GM12878 (cell line): ENCODE measurements at regions not wholly inside any gene's neighbourhood (a gene's known extent, or its start where the extent isn't known, plus 50 kb on each side); places are given as distances from the start of the nearest gene placed in this dataset.

Experiments
- ATAC-seq: fragments of 200-7000 bp; cut with Tn5 transposase; 3 replicates; pipeline ENCODE4 v1.9.1; 2020; ENCODE audit warnings: mild to moderate bottlenecking, moderate library complexity
- BruUV-seq: library from RNA; stranded (reverse); fragments of 400-500 nt; replicated peaks from 2 replicates; lab custom pipeline; 2021; lab: Mats Ljungman, UMichigan
- CTCF ChIA-PET: fragments of 300-600 bp; sonication (Branson Sonifier 250); formaldehyde crosslinking; extraction: SDS; loops from one replicate; lab custom pipeline; 2021; ENCODE audit warnings: inconsistent platforms; lab: Yijun Ruan, JAX
- POLR2A ChIA-PET: fragments of 350-600 bp; formaldehyde crosslinking; extraction: SDS; loops from one replicate; lab custom pipeline; 2021; ENCODE audit warnings: inconsistent platforms; lab: Charles Lee
- RAD21 ChIA-PET: fragments of 300-600 bp; sonication (Branson Sonifier 250); formaldehyde crosslinking; loops from one replicate; lab custom pipeline; 2023; ENCODE audit warnings: antibody characterized with exemption; ENCODE audit not compliant: unreplicated experiment; lab: Charles Lee
- SMC1A ChIA-PET: fragments of 300-600 bp; sonication (Branson Sonifier 250); formaldehyde crosslinking; loops from one replicate; lab custom pipeline; 2023; ENCODE audit not compliant: unreplicated experiment, uncharacterized antibody; lab: Charles Lee
- DNase-seq: peaks from one replicate; pipeline ENCODE4 v3.0.0-alpha.2; 2011; ENCODE audit warnings: low read depth, low spot score
- FAIRE-seq: peaks from 3 replicates; lab custom pipeline; 2011; peaks lifted over from hg19 to GRCh38; lab: Jason Lieb, UNC
- H2AFZ ChIP-seq: 2 replicates; pipeline ENCODE4 v1.6.0; 2011; ENCODE audit warnings: low read depth, low read length, control low read depth; ENCODE audit not compliant: control insufficient read depth
- H3K27ac ChIP-seq: 2 replicates; pipeline ENCODE4 v1.5.1; 2011; ENCODE audit warnings: control low read depth; ENCODE audit not compliant: control insufficient read depth, insufficient read depth
- H3K27me3 ChIP-seq, 2 experiments: replicated peaks in 1 of 2; 2 replicates each; pipeline versions ENCODE4 v1.6.0 to v1.6.1; 2011; ENCODE audit warnings: low read length in 1 of 2; ENCODE audit not compliant: control insufficient read depth in 2 of 2, insufficient read depth in 2 of 2
- H3K36me3 ChIP-seq, 2 experiments: 2 replicates each; pipeline ENCODE4 v1.5.1; 2011; ENCODE audit warnings: low read length in 1 of 2; ENCODE audit not compliant: control insufficient read depth in 2 of 2, insufficient read depth in 2 of 2
- H3K4me1 ChIP-seq: 2 replicates; pipeline ENCODE4 v1.6.1; 2011; ENCODE audit warnings: mild to moderate bottlenecking, low read length, moderate library complexity, mixed read lengths; ENCODE audit not compliant: control insufficient read depth, insufficient read depth
- H3K4me2 ChIP-seq: 2 replicates; pipeline ENCODE4 v1.6.0; 2011; ENCODE audit warnings: control low read depth; ENCODE audit not compliant: control insufficient read depth, insufficient read depth
- H3K4me3 ChIP-seq: fragments of 200-600 bp; sonication (generic); 2 replicates; pipeline ENCODE4 v1.5.1; 2016
- H3K79me2 ChIP-seq: 2 replicates; pipeline ENCODE4 v1.6.0; 2011; ENCODE audit warnings: low read length; ENCODE audit not compliant: control insufficient read depth, insufficient read depth
- H3K9ac ChIP-seq: 2 replicates; pipeline ENCODE4 v1.8.0; 2011; ENCODE audit warnings: low read length, control low read depth, mixed read lengths; ENCODE audit not compliant: control insufficient read depth, insufficient read depth
- H3K9me3 ChIP-seq: replicated peaks from 3 replicates; pipeline ENCODE4 v1.5.1; 2011; ENCODE audit warnings: mild to moderate bottlenecking, low read length; ENCODE audit not compliant: control insufficient read depth, insufficient read depth
- H4K20me1 ChIP-seq: 2 replicates; pipeline ENCODE4 v1.6.0; 2011; ENCODE audit not compliant: control insufficient read depth, insufficient read depth
- BHLHE40 ChIP-seq, 2 experiments: fragments of 450-650 bp in 1 of 2; IDR thresholded peaks; 2 replicates each; pipeline ENCODE4 v1.6.1; 2011 to 2017; ENCODE audit warnings: low read depth in 2 of 2, borderline replicate concordance in 1 of 2, improper control_type of control experiment in 1 of 2, low read length in 1 of 2, mild to moderate bottlenecking in 1 of 2
- CBX3 ChIP-seq: fragments of 200-600 bp; sonication (generic); IDR thresholded peaks from 2 replicates; pipeline ENCODE4 v1.6.1; 2016; ENCODE audit warnings: low read depth, borderline replicate concordance
- GABPA ChIP-seq: IDR thresholded peaks from 2 replicates; pipeline ENCODE4 v1.6.1; 2014; ENCODE audit warnings: antibody characterized with exemption, low read depth, mild to moderate bottlenecking, inconsistent platforms
- HDAC2 ChIP-seq: fragments of 200-600 bp; sonication (generic); IDR thresholded peaks from 2 replicates; pipeline ENCODE4 v1.6.1; 2017
- JUND ChIP-seq: IDR thresholded peaks from 2 replicates; pipeline ENCODE4 v1.6.1; 2012; ENCODE audit warnings: low read depth, mild to moderate bottlenecking, low read length, improper control_type of control experiment, moderate library complexity
- PML ChIP-seq: IDR thresholded peaks from 2 replicates; pipeline ENCODE4 v1.6.1; 2012; ENCODE audit warnings: low read length, inconsistent platforms
- RB1 ChIP-seq: fragments of 450-650 bp; formaldehyde crosslinking; IDR thresholded peaks from 2 replicates; pipeline ENCODE4 v1.6.1; 2017; ENCODE audit warnings: mild to moderate bottlenecking, borderline replicate concordance
- RBBP5 ChIP-seq: fragments of 200-600 bp; sonication (generic); conservative IDR thresholded peaks from 2 replicates; pipeline ENCODE4 v1.6.1; 2016
- SPI1 ChIP-seq: IDR thresholded peaks from 2 replicates; pipeline ENCODE4 v1.6.1; 2011; ENCODE audit warnings: low read depth, mild to moderate bottlenecking, low read length, moderate library complexity, borderline replicate concordance; ENCODE audit not compliant: insufficient read depth
- SREBF1 ChIP-seq: IDR thresholded peaks from 2 replicates; pipeline ENCODE4 v1.6.1; 2012; ENCODE audit warnings: mild to moderate bottlenecking, low read length
- SUZ12 ChIP-seq: fragments of 200-600 bp; sonication (generic); IDR thresholded peaks from one replicate; pipeline ENCODE4 v1.6.1; 2018; ENCODE audit warnings: antibody characterized with exemption, mild to moderate bottlenecking; ENCODE audit not compliant: unreplicated experiment
- YY1 ChIP-seq: IDR thresholded peaks from 2 replicates; pipeline ENCODE4 v1.6.1; 2011; ENCODE audit warnings: low read depth, mild to moderate bottlenecking, low read length
- ZSCAN29 ChIP-seq: fragments of 450-650 bp; IDR thresholded peaks from 2 replicates; pipeline ENCODE4 v1.6.1; 2017; ENCODE audit warnings: mild to moderate bottlenecking, moderate library complexity
- WGBS: methylation state at CpG from one replicate; pipeline ENCODE4 v1.1.6; 2016; ENCODE audit warnings: low lambda C conversion rate; ENCODE audit not compliant: insufficient replicate concordance, insufficient coverage; ENCODE audit errors: missing lambda C conversion rate; 5-methylcytosine and 5-hydroxymethylcytosine counted together
- in situ Hi-C: fragments of 300-500 bp; cut with MboI; formaldehyde crosslinking; loops from 9 replicates; pipeline ENCODE4 v1.14.3; 2018; ENCODE audit warnings: mixed read lengths
- intact Hi-C: fragments of 100-400 bp; cut with micrococcal nuclease; formaldehyde crosslinking; loops from one replicate; pipeline ENCODE4 v1.14.2; 2022; ENCODE audit not compliant: unreplicated experiment
- TF ChIP-seq, protein P1 (sequence below): fragments of 150-350 bp; IDR thresholded peaks from 2 replicates; pipeline ENCODE4 v1.6.1; 2014; ENCODE audit warnings: mild to moderate bottlenecking, low read depth, low read length

DNA sequence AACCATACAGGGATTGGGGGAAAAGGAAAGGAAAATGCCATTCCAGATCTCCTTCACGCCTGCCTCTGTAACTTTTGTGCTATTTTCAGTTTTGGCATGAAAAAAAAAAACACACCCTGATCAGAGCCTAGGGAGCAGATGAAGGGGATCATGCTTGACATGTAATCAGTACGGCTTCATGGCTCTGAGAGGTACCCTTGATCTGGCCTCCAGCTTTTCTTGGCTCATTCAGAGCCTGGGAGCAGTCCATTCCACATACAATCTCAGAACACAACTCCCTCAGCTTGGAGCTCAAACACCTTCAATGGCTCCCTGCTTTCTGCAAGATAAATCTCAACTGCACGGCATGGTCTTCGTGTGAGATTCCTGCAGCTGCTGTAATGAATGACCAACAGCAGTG lies 422.8 kb upstream of the ZMIZ1 start:
- no peaks in the 10 kb centered on the region for H3K79me2 ChIP-seq
- WGBS = 17% methylated on average over 4 of the region's 4 CpGs
- H3K4me3 ChIP-seq = no peak overlapping the region
- BruUV-seq = no TSS peak
- ATAC-seq = no peak
- ChIA-PET RAD21 (interaction anchor here (0.9 kb wide), 1 partner anchor 12 kb away, joined by 3 read pairs; no protein-coding TSS in a partner anchor), CTCF (no interaction called here), SMC1A (no interaction called here), POLR2A (no interaction called here)
- no peak overlapping the region for H3K27ac ChIP-seq
- TF ChIP-seq PML (no peak), SUZ12 (no peak), RB1 (no peak), HDAC2 (no peak), JUND (no peak)
- TF ChIP-seq, protein P1, sequence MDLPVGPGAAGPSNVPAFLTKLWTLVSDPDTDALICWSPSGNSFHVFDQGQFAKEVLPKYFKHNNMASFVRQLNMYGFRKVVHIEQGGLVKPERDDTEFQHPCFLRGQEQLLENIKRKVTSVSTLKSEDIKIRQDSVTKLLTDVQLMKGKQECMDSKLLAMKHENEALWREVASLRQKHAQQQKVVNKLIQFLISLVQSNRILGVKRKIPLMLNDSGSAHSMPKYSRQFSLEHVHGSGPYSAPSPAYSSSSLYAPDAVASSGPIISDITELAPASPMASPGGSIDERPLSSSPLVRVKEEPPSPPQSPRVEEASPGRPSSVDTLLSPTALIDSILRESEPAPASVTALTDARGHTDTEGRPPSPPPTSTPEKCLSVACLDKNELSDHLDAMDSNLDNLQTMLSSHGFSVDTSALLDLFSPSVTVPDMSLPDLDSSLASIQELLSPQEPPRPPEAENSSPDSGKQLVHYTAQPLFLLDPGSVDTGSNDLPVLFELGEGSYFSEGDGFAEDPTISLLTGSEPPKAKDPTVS = no peak
- H4K20me1 ChIP-seq = no peaks in the 10 kb centered on the region
- no peaks in the 10 kb centered on the region for H3K4me1 ChIP-seq
- DNase-seq = no peak
- no peak for FAIRE-seq
- no peaks in the 10 kb centered on the region for H3K36me3 ChIP-seq
- in situ Hi-C loops = no loop called here
- H3K9me3 ChIP-seq = no peaks in the 10 kb centered on the region; the same call in 2 of the 3 replicates
- intact Hi-C loops = no loop called here
- H3K9ac ChIP-seq = no peak overlapping the region
- no peak overlapping the region for H3K4me2 ChIP-seq
- no peak overlapping the region for H2AFZ ChIP-seq
- H3K27me3 ChIP-seq = no peaks in the 10 kb centered on the region; a peak in 1 of 4 replicates

DNA sequence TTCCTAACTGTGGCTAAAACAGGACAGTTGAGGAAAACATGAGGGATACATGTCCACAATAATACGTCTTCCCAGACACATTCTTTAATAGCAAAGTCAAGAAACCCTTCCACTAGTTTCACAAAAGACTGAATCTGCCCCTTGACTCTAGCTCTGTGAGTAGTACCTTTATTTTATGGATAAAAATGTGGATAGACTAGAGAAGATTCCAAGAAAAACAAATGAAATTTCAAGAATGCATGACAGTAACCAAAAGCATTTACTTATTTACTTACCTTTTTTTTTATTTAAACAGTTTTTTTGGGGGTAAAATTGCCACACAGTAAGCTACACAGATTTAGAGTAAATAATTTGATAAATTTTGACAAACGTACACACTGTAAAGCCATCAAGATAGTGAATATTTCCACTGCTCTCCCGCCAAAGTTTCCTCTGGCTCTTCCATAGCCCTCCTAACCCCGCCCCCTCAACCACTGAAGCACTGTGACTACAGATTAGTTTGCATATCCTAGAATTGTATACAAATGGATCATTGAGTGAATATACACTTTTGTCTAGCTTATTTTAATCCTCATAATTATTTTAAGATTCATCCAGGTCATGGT lies 420.4 kb upstream of the ZMIZ1 start:
- FAIRE-seq (no peak), DNase-seq (no peak), ATAC-seq (no peak)
- Histone ChIP-seq H3K4me3 (no peak overlapping the region), H3K4me1 (no peaks in the 10 kb centered on the region), H2AFZ (no peak overlapping the region), H4K20me1 (no peaks in the 10 kb centered on the region), H3K9me3 (no peaks in the 10 kb centered on the region; the same call in 2 of the 3 replicates), H3K36me3 (no peaks in the 10 kb centered on the region), H3K9ac (no peak overlapping the region), H3K27ac (no peak overlapping the region), H3K4me2 (no peak overlapping the region), H3K79me2 (no peaks in the 10 kb centered on the region), H3K27me3 (no peaks in the 10 kb centered on the region; a peak in 1 of 4 replicates)
- ChIA-PET CTCF (interaction anchor here (0.8 to 3.2 kb wide), 2 partner anchors 10 to 15 kb away, joined by 3 to 20 read pairs; no protein-coding TSS in a partner anchor), SMC1A (no interaction called here), RAD21 (no interaction called here), POLR2A (no interaction called here)
- WGBS = 2% methylated on average over 4 of the region's 4 CpGs
- intact Hi-C loops (no loop called here), in situ Hi-C loops (no loop called here)
- BruUV-seq = no TSS peak
- no peak for TF ChIP-seq SPI1
- TF ChIP-seq ZSCAN29 = no peak
- TF ChIP-seq YY1 = no peak
- no peak for TF ChIP-seq SREBF1
- TF ChIP-seq CBX3 = no peak
- TF ChIP-seq BHLHE40 (IDR thresholded peaks at IDR 0.05; ENCODE audit: borderline replicate concordance in 1 of 2, low read depth in 2 of 2, low read length in 1 of 2) = no peak
- TF ChIP-seq GABPA = no peak
- TF ChIP-seq RBBP5 = no peak
